Gastroesophageal sphincter (tissue), 4 donors: ENCODE measurements at regions not wholly inside any gene's neighbourhood (a gene's known extent, or its start where the extent isn't known, plus 50 kb on each side); places are given as distances from the start of the nearest gene placed in this dataset.

ENCODE experiments used
- ATAC-seq: fragments of 150-250 bp; one replicate; pipeline ENCODE4 v1.9.1; 2016; ENCODE audit warnings: mild to moderate bottlenecking, moderate library complexity
- H3K27ac ChIP-seq, 4 donors: fragments of 200-600 bp; sonication (generic) in 3 of 4; 1 replicate in 3 of 4; 2 replicates in 1 of 4; pipeline ENCODE4 v1.5.1; 2016 to 2019
- H3K27me3 ChIP-seq: fragments of 200-600 bp; sonication (generic); one replicate; pipeline ENCODE4 v1.5.1; 2019
- H3K36me3 ChIP-seq, 2 donors: fragments of 200-600 bp; sonication (generic); one replicate each; pipeline ENCODE4 v1.5.1; 2019; ENCODE audit warnings: control low read depth in 1 of 2
- H3K4me1 ChIP-seq, 3 donors: fragments of 200-600 bp; sonication (generic); 1 replicate in 2 of 3; 2 replicates in 1 of 3; pipeline ENCODE4 v1.5.1; 2016 to 2019; ENCODE audit warnings: control low read depth in 2 of 3
- H3K4me3 ChIP-seq, 2 donors: fragments of 200-600 bp; sonication (generic); one replicate each; pipeline ENCODE4 v1.5.1; 2019; ENCODE audit warnings: mild to moderate bottlenecking in 1 of 2, moderate library complexity in 1 of 2
- H3K9me3 ChIP-seq, 3 donors: fragments of 200-600 bp; sonication (generic); one replicate each; pipeline ENCODE4 v1.5.1; 2017 to 2019; ENCODE audit warnings: control low read depth in 2 of 3
- CTCF ChIP-seq, 4 experiments: fragments of 200-600 bp in 2 of 4; fragments of 450-650 bp in 2 of 4; sonication (generic) in 1 of 4; IDR thresholded peaks; one replicate each; pipeline ENCODE4 v1.5.1; 2017 to 2019; ENCODE audit warnings: antibody characterized with exemption in 4 of 4, mild to moderate bottlenecking in 2 of 4, moderate library complexity in 2 of 4
- EP300 ChIP-seq: sonication (generic); formaldehyde crosslinking; IDR thresholded peaks from one replicate; pipeline ENCODE4 v1.6.1; 2017; ENCODE audit warnings: antibody characterized with exemption, mild to moderate bottlenecking
- POLR2A ChIP-seq, 2 donors: fragments of 450-650 bp; IDR thresholded peaks; one replicate each; pipeline ENCODE4 v1.6.1; 2017; ENCODE audit warnings: antibody characterized with exemption in 2 of 2, mild to moderate bottlenecking in 2 of 2, moderate library complexity in 1 of 2
- POLR2AphosphoS5 ChIP-seq: sonication (generic); formaldehyde crosslinking; IDR thresholded peaks from one replicate; pipeline ENCODE4 v1.6.1; 2017; ENCODE audit warnings: antibody characterized with exemption
- WGBS, 2 donors: methylation state at CpG; one replicate each; pipeline ENCODE4 v1.1.5; 2018; ENCODE audit warnings: low coverage in 1 of 2; 5-methylcytosine and 5-hydroxymethylcytosine counted together

- Histone ChIP-seq H3K27ac (no peak overlapping the region), H3K36me3 (no peaks in the 10 kb centered on the region), H3K27me3 (no peaks in the 10 kb centered on the region), H3K9me3 (no peaks in the 10 kb centered on the region), H3K4me1 (no peaks in the 10 kb centered on the region), H3K4me3 (no peak overlapping the region)
- ATAC-seq: no peak
- 65 to 70% methylated on average over 3 of the region's 3 CpGs for WGBS, 2 donors
- TF ChIP-seq CTCF (IDR thresholded peaks at IDR 0.05) (no peak), POLR2A (IDR thresholded peaks at IDR 0.05) (no peak), EP300 (no peak), POLR2AphosphoS5 (no peak)
Observed at GRCh38 chr4:166657261-166657660, 577.0 kb downstream of the SPOCK3 start.

- Histone ChIP-seq H3K9me3 (no peaks in the 10 kb centered on the region), H3K27ac (no peak overlapping the region), H3K4me3 (no peak overlapping the region), H3K36me3 (no peaks in the 10 kb centered on the region), H3K27me3 (no peaks in the 10 kb centered on the region), H3K4me1 (no peaks in the 10 kb centered on the region)
- WGBS, 2 donors: 58 to 80% methylated on average over 1 of the region's 1 CpG
- TF ChIP-seq EP300 (no peak), CTCF (IDR thresholded peaks at IDR 0.05) (no peak), POLR2A (IDR thresholded peaks at IDR 0.05) (no peak), POLR2AphosphoS5 (no peak)
- ATAC-seq: no peak
Observed at GRCh38 chr4:166658585-166658984, 575.7 kb downstream of the SPOCK3 start.

- no peaks in the 10 kb centered on the region for H3K4me1 ChIP-seq
- ATAC-seq: no peak
- H3K9me3 ChIP-seq: no peaks in the 10 kb centered on the region
- WGBS, 2 donors: 20 to 41% methylated on average over 2 of the region's 3 CpGs
- H3K4me3 ChIP-seq: no peak overlapping the region
- TF ChIP-seq POLR2AphosphoS5: no peak
- no peak for TF ChIP-seq CTCF (IDR thresholded peaks at IDR 0.05)
- TF ChIP-seq POLR2A (IDR thresholded peaks at IDR 0.05): no peak
- TF ChIP-seq EP300: no peak
- H3K27ac ChIP-seq: no peak overlapping the region
- no peaks in the 10 kb centered on the region for H3K27me3 ChIP-seq
- H3K36me3 ChIP-seq: no peaks in the 10 kb centered on the region
Observed at GRCh38 chr4:166662266-166662843, 571.9 kb downstream of the SPOCK3 start.

- Histone ChIP-seq H3K27ac (no peak overlapping the region), H3K36me3 (no peaks in the 10 kb centered on the region), H3K4me3 (no peak overlapping the region), H3K9me3 (no peaks in the 10 kb centered on the region), H3K4me1 (no peaks in the 10 kb centered on the region), H3K27me3 (no peaks in the 10 kb centered on the region)
- ATAC-seq: no peak
- WGBS, 2 donors: 54 to 64% methylated on average over 1 of the region's 1 CpG
- TF ChIP-seq EP300 (no peak), POLR2AphosphoS5 (no peak), CTCF (IDR thresholded peaks at IDR 0.05) (no peak), POLR2A (IDR thresholded peaks at IDR 0.05) (no peak)
Observed at GRCh38 chr4:166670341-166670740, 564.0 kb downstream of the SPOCK3 start.

- H3K27ac ChIP-seq: no peak overlapping the region
- no peaks in the 10 kb centered on the region for H3K9me3 ChIP-seq
- ATAC-seq: no peak
- WGBS, 2 donors: 64 to 80% methylated on average over 1 of the region's 1 CpG
- H3K27me3 ChIP-seq: no peaks in the 10 kb centered on the region
- TF ChIP-seq POLR2AphosphoS5 (no peak), CTCF (IDR thresholded peaks at IDR 0.05) (no peak), POLR2A (IDR thresholded peaks at IDR 0.05) (no peak), EP300 (no peak)
- no peaks in the 10 kb centered on the region for H3K36me3 ChIP-seq
- H3K4me3 ChIP-seq: no peak overlapping the region
- H3K4me1 ChIP-seq: no peaks in the 10 kb centered on the region
Observed at GRCh38 chr4:166673911-166674310, 560.4 kb downstream of the SPOCK3 start.
